CD4-positive, alpha-beta T cell treated with Interferon gamma for 1 hour (primary cell): ENCODE measurements at regions not wholly inside any gene's neighbourhood (a gene's known extent, or its start where the extent isn't known, plus 50 kb on each side); places are given as distances from the start of the nearest gene placed in this dataset.

Experiments
- DNase-seq: peaks from one replicate; pipeline ENCODE4 v3.0.0-alpha.2; 2020

- DNase-seq, result no peak
These were observed 317.4 kb upstream of the ZNF32 start for GRCh38 chr10:43965918-43966570.

- no peak for DNase-seq
These were observed 316.6 kb upstream of the ZNF32 start for GRCh38 chr10:43965033-43965917.

DNA sequence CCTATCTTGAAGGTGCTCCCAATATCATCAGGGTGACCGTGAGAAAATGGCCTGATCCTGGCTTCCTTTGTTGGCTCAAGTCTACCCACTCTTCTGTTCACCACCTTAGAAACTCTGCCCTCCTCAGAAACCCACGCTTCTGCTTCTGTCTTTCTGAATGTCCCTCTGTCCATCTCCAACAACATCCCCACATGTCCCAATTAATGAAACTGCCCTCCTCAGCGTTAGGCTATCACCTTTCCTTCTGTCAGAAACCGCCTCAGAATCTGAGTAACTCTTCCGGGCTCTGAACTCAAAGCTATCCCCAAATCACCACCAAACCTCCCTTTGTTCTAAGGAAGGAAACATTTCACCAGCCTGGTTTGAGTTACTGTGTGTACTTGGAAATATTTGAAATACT, 315.8 kb upstream of the ZNF32 start:
- no peak for DNase-seq

GRCh38 chr10:43963793-43964425, 315.2 kb upstream of the ZNF32 start:
- no peak for DNase-seq

- DNase-seq, result no peak
These were observed 314.7 kb upstream of the ZNF32 start for GRCh38 chr10:43963379-43963778.

DNA sequence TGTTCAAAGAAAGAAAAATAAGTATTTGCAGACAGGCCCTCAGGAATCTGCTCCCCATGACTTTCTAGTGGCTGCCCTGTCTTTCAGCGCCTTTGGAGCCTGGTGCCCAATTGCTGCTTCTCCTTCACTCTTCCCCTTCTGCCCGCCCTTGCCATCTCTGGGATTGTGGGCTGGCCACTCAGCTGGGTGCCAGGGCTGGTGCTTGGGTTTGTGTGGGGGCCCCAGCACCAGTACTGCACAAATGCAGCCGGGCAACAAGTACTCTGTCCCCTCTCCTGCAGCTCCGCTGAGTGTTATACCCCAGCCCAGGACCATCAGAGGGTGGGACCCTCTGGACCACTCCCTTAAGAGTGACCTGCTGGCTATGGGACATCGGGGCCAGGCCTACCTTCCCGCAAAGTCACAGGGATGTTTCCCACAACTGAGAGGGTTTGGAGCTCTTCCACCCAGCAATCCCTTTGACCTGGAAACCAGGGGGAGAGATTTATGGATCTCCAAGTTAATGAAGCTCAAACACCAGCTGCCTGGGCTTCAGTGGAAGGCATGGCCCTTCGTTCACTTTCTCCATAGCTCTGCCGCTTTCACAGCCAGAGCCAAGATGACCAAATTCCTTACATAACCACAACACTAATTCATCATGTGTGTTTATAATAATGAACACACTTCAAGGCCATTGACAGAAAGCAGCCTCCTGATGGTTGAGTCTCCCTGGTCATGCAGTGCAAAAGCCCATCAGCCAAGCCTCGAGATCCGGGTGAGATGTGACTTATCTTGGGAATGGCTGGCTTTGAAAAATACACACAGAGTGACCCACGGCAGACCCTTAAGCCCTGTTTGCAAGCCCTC, 313.9 kb upstream of the ZNF32 start:
- no peak for DNase-seq

- DNase-seq, result no peak
These were observed 313.1 kb upstream of the ZNF32 start for GRCh38 chr10:43961523-43962345.

GRCh38 chr10:43960981-43961380, 312.3 kb upstream of the ZNF32 start:
- DNase-seq, result no peak

DNA sequence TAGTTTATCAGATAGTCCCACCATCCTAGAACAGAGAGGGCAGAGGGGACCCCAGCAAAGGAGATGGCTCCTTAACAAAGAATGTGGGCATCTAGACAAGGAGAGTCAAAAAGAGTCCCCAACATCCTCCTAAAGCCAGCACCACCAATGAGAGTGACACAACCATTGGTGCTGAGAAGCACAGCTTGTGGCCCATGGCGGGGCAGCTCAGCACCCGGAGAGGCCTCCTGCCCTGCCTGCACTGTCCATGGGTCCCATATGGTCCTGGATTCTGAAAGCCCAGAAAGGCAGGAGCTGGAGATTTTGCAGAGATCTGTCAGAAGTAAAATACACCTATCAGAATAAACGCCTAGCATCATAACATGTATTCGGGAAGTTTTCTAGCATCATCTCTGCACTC, 311.8 kb upstream of the ZNF32 start:
- no peak for DNase-seq

- no peak for DNase-seq
These were observed 311.4 kb upstream of the ZNF32 start for GRCh38 chr10:43960135-43960415.

GRCh38 chr10:43959364-43960134, 310.9 kb upstream of the ZNF32 start:
- no peak for DNase-seq

DNA sequence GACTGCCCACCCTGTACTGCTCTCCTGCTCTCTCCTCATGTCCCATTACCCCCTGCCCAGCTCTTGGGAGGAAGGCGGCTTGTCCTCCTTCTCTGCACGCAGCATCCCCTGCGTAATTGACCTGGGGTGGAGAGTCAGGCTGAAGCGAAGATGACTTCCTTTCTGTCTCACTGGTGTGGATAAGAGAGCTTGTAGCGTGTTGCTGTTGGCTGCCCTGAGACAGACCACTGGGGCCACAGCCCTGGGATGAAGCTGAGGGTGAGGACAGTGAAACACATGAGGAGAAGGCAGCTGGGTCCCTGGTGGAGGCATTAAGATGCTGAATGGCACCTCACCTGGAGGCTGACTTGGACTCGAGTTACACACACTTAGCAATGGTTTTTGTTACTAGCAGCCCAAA, 310.3 kb upstream of the ZNF32 start:
- DNase-seq, result no peak

DNA sequence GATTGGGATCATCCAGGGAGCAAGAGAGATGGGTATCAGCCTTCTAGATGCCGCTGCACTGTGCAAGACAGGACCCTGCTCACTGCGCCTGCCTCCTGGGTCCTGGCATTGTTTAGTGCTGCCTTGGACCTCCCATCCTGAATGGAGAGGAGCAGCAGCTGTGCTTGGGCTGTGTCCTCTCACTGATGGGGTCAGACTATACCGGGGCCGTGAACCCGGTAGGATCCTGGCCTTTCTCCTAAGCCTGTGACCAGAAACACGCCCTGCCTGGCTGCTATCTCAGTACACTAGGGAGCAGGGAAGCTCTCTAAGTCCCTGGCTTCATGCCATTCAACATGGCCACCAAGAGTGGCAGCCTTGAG, 309.4 kb upstream of the ZNF32 start:
- DNase-seq, result no peak

DNA sequence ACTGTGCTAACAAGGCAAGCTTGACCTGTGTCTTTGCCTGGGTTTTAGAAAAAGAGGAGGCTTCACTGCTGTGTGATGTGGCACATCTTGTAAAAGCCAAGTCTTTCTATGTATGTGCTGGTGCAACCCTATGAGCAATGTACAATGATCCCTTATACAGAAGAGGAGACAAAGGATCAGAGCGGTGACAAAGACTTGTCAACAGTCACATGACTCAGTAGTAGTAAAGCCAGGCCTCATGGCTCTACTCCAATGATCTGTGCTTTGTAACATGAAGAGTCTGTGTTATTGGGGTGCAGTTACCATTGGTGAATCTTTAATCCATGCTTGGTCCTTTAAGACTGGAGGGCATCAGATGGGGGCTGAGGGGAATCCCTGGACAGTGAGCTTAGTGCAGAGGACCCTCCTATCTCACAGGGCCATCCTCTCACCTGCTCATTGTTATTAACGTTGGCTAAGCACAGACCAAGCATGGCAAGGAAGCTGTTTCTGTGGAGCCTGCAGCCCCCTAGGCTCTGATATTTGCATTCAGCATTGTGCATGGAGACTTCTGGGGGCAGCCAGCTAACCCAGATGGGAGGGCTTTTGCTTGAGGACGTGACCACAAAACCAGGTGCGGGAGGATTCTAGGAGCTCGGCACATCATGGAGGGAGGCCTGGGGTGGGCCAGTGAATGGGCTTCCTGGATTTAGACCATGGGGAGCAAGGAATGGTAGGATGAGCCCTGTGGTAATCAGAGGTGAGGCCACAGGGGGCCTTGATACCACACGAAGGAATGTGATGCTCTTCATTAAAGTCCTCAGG, 308.8 kb upstream of the ZNF32 start:
- DNase-seq, result no peak

DNA sequence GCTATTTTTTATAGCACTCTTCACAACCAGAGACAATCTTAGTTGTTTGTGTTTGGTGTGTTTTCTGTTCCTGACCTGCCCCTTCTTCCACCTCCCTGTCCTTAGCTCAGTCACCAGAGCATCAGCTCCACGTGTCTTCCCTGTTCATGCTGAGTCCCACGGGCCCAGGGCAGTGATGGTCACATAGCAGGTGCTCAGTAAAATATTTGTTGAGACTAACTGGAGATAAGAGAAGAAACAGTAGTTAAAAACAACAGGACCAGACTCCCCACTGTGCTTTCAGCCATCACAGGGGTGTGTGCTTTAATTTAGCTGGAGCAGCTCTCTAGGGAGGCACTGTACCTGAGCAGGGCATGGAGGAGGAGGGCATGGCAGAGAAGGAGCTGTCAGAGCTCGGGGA, 307.3 kb upstream of the ZNF32 start:
- no peak for DNase-seq

GRCh38 chr10:43955002-43955596, 306.4 kb upstream of the ZNF32 start:
- DNase-seq, result no peak

DNA sequence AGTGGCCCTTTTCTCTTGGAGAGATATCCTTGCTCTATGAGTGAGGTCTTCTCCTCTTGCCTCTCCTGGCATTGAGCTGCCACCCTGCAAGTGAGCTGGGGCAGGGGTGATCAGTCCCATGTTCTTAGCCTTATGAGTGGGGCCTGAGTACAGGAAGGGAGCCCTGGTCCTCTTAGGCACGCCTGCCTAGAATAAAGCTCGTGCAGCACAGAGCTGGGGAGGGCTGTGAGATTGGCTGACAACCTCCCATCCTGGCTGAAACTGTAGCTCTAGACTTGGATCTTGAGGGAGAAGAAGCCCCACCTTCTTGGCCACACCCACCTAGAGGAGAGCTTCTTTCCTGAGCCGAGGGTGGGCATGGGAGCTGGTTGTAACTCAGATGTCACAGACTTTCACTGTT, 305.0 kb upstream of the ZNF32 start:
- no peak for DNase-seq

GRCh38 chr10:43952760-43953159, 304.1 kb upstream of the ZNF32 start:
- no peak for DNase-seq

- no peak for DNase-seq
These were observed 300.7 kb upstream of the ZNF32 start for GRCh38 chr10:43949351-43949750.

- DNase-seq, result no peak
These were observed 297.8 kb upstream of the ZNF32 start for GRCh38 chr10:43946445-43946844.
